Fibroblast of lung (primary cell): ENCODE measurements at regions not wholly inside any gene's neighbourhood (a gene's known extent, or its start where the extent isn't known, plus 50 kb on each side); places are given as distances from the start of the nearest gene placed in this dataset.

Experiments used
- DNase-seq, 2 donors: peaks; one replicate each; pipeline versions ENCODE4 v3.0.0 to v3.0.0-alpha.2; 2010; ENCODE audit warnings: low read depth in 2 of 2
- H2AFZ ChIP-seq: 2 replicates; pipeline ENCODE4 v1.5.1; 2012; ENCODE audit warnings: low read length, control low read depth, inconsistent platforms
- H3K27ac ChIP-seq: 2 replicates; pipeline ENCODE4 v1.5.1; 2011; ENCODE audit warnings: low read length, control low read depth; ENCODE audit not compliant: insufficient read depth
- H3K27me3 ChIP-seq: 2 replicates; pipeline ENCODE4 v1.5.1; 2011; ENCODE audit warnings: mild to moderate bottlenecking, low read length; ENCODE audit not compliant: control insufficient read depth, insufficient read depth
- H3K36me3 ChIP-seq: 2 replicates; pipeline ENCODE4 v1.5.1; 2011; ENCODE audit warnings: low read length; ENCODE audit not compliant: control insufficient read depth, insufficient read depth
- H3K4me1 ChIP-seq: 2 replicates; pipeline ENCODE4 v1.5.1; 2011; ENCODE audit warnings: low read length; ENCODE audit not compliant: control insufficient read depth, insufficient read depth; ENCODE audit errors: extremely low read depth
- H3K4me2 ChIP-seq: 2 replicates; pipeline ENCODE4 v1.5.1; 2011; ENCODE audit warnings: low read length, control low read depth; ENCODE audit not compliant: insufficient read depth; ENCODE audit errors: extremely low read depth
- H3K4me3 ChIP-seq, 4 experiments: fragments of 200-600 bp in 1 of 4; sonication (generic) in 1 of 4; replicated peaks in 1 of 4; 2 replicates each; pipeline ENCODE4 v1.5.1; 2011 to 2016; ENCODE audit warnings: low read length in 4 of 4, low read depth in 3 of 4, mild to moderate bottlenecking in 3 of 4, control low read depth in 2 of 4, inconsistent platforms in 1 of 4, mixed read lengths in 1 of 4; ENCODE audit not compliant: insufficient read depth in 1 of 4; ENCODE audit errors: control extremely low read depth in 1 of 4
- H3K79me2 ChIP-seq: 2 replicates; pipeline ENCODE4 v1.5.1; 2012; ENCODE audit warnings: mild to moderate bottlenecking, low read length, inconsistent platforms; ENCODE audit not compliant: control insufficient read depth, insufficient read depth
- H3K9ac ChIP-seq: 2 replicates; pipeline ENCODE4 v1.5.1; 2011; ENCODE audit warnings: mild to moderate bottlenecking, low read length, control low read depth; ENCODE audit not compliant: insufficient read depth
- H3K9me3 ChIP-seq: 2 replicates; pipeline ENCODE4 v1.5.1; 2012; ENCODE audit warnings: low read depth, low read length; ENCODE audit not compliant: control insufficient read depth, insufficient read depth
- H4K20me1 ChIP-seq: 2 replicates; pipeline ENCODE4 v1.5.1; 2011; ENCODE audit warnings: low read length; ENCODE audit not compliant: control insufficient read depth, insufficient read depth; ENCODE audit errors: extremely low read depth
- CTCF ChIP-seq, 2 donors: IDR thresholded peaks in 1 of 2; conservative IDR thresholded peaks in 1 of 2; 1 replicate in 1 of 2; 2 replicates in 1 of 2; pipeline ENCODE4 v1.5.1; 2011 to 2012; ENCODE audit warnings: low read length in 2 of 2, control low read depth in 1 of 2, inconsistent platforms in 1 of 2, low read depth in 1 of 2, mild to moderate bottlenecking in 1 of 2
- EZH2 ChIP-seq: IDR thresholded peaks from 2 replicates; pipeline ENCODE4 v1.5.1; 2012; ENCODE audit warnings: low read length, control low read depth, mild to moderate bottlenecking; ENCODE audit errors: missing control alignments

- H3K79me2 ChIP-seq, result no peaks in the 10 kb centered on the region
- TF ChIP-seq EZH2 (no peak), CTCF (conservative IDR thresholded peaks at IDR 0.05 in 1 of 2, IDR thresholded peaks at IDR 0.05 in 1 of 2; ENCODE audit: low read depth in 1 of 2, low read length in 2 of 2) (no peak)
- H3K9ac ChIP-seq, result no peak overlapping the region
- H2AFZ ChIP-seq, result no peak overlapping the region
- no peaks in the 10 kb centered on the region for H3K9me3 ChIP-seq
- H3K4me1 ChIP-seq, result no peaks in the 10 kb centered on the region
- no peak overlapping the region for H3K4me2 ChIP-seq
- no peak overlapping the region for H3K4me3 ChIP-seq
- DNase-seq, result no peak
- H4K20me1 ChIP-seq, result no peaks in the 10 kb centered on the region
- H3K27me3 ChIP-seq, result no peaks in the 10 kb centered on the region
- no peak overlapping the region for H3K27ac ChIP-seq
- no peaks in the 10 kb centered on the region for H3K36me3 ChIP-seq
Observed at GRCh38 chr4:26101011-26101410, 187.0 kb downstream of the SMIM20 start.

GRCh38 chr4:26104056-26104685, 190.2 kb downstream of the SMIM20 start:
- TF ChIP-seq CTCF (conservative IDR thresholded peaks at IDR 0.05 in 1 of 2, IDR thresholded peaks at IDR 0.05 in 1 of 2; ENCODE audit: low read depth in 1 of 2, low read length in 2 of 2) (no peak), EZH2 (no peak)
- no peaks in the 10 kb centered on the region for H3K4me1 ChIP-seq
- H2AFZ ChIP-seq, result no peak overlapping the region
- no peak overlapping the region for H3K4me3 ChIP-seq
- H3K27ac ChIP-seq, result no peak overlapping the region
- H3K4me2 ChIP-seq, result no peak overlapping the region
- H3K9ac ChIP-seq, result no peak overlapping the region
- no peaks in the 10 kb centered on the region for H3K79me2 ChIP-seq
- no peaks in the 10 kb centered on the region for H3K27me3 ChIP-seq
- H3K9me3 ChIP-seq, result no peaks in the 10 kb centered on the region
- no peaks in the 10 kb centered on the region for H4K20me1 ChIP-seq
- DNase-seq, result no peak
- H3K36me3 ChIP-seq, result no peaks in the 10 kb centered on the region

GRCh38 chr4:26105337-26105736, 191.3 kb downstream of the SMIM20 start:
- Histone ChIP-seq H3K4me2 (no peak overlapping the region), H3K9me3 (no peaks in the 10 kb centered on the region), H4K20me1 (no peaks in the 10 kb centered on the region), H3K36me3 (no peaks in the 10 kb centered on the region), H3K9ac (no peak overlapping the region), H3K27me3 (no peaks in the 10 kb centered on the region), H3K4me1 (no peaks in the 10 kb centered on the region), H2AFZ (no peak overlapping the region), H3K79me2 (no peaks in the 10 kb centered on the region), H3K4me3 (no peak overlapping the region), H3K27ac (no peak overlapping the region)
- TF ChIP-seq CTCF (conservative IDR thresholded peaks at IDR 0.05 in 1 of 2, IDR thresholded peaks at IDR 0.05 in 1 of 2; ENCODE audit: low read depth in 1 of 2, low read length in 2 of 2), result no peak
- no peak for TF ChIP-seq EZH2
- peak in 1 of 2 donors; percentile 36 for DNase-seq
